ENCODE measurements at regions not wholly inside any gene's neighbourhood (a gene's known extent, or its start where the extent isn't known, plus 50 kb on each side); places are given as distances from the start of the nearest gene placed in this dataset.

DNA sequence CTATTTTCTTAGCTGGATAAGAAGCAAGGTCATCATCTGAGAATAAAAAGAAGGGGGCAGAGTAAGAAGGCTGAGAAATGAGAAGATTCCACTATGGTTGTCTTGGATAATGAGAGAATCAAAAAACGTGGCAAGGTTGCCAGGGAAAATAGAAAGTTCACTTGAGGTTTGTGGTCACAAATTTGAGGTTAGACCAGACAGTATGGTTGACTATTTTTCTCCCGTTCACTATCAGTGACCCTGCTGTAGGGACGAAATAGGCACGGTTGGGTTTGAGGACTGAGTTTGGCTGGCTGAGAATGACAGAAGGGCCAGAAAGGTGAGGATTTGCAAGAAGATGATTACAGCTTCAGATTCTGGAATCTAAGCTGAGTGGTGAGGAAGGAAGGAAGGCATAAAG is 266.0 kb upstream of the ZNF462 start:
- no peak for DNase-seq (ENCODE audit: low read depth)

DNA sequence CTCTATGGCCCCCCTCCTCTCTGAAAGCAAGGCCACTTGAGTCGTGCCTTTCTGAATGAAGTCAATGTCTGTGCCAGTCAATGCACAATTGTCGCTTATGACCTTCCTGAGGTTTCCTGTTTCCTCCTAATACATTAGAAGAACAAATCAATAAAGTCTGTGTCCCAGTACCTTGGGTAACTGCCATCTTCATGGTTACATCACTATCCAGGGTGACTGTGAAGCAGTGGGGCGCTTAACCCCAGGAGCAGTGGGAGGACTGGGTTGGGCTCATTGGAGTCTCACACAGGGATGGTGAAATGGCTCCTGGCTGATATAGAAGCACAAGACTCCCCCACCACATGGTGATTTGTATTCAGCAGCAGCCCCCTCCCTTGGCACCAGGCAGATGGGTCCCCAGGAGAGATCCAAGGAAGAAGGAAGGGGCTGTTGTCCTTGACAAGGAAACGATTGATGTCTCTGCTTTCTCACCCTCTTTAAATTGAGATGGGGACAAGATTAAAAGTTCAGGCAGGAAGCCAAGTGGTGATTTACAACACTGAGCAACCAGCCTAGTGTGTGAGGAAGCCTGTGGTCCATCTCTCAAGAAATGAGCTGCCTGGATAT is 261.9 kb upstream of the ZNF462 start:
- DNase-seq (ENCODE audit: low read depth), result no peak

DNA sequence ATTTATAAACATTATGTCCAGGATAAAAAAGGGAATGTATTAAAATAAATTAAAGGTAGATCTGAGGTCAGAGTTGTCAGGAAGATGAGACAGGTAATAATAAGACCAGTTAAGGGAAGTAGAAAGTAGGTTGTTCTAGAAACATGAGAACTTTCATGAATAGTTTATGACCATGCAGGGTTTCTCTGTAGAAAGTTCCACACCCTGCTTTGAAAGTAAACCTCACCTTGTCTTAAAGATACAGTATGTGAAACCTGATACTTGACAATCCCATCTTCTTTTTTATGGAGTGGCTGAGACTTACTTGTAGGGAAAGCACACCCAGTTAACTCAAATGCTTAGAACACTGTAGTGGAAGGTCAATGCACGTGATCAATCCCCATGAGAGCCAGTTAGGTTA is 260.6 kb upstream of the ZNF462 start:
- no peak for DNase-seq (ENCODE audit: low read depth)

DNA sequence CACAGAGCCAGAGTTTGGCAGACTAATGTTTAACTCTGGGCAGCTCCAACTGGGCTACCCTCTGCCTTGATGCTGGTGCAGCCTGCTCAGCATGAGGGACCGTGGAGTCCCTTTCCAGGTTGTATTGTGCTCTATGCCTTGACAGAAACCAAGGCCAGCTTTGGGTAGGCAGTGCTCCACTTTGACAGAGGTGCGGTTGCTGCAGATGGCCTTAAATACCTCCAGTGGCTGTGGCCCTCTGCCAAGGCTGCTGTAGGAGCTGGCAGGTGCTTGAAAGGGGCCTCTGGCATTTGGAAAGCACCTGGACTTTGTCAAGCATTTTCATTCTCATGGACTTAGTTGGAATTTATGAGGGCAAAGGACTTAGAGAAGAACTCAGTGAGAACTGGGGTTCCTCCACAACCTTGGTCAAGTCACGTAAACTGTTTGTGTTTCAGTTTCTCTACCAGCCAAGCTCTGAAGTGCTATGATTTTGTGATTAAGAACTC is 249.7 kb upstream of the ZNF462 start:
- DNase-seq (ENCODE audit: low read depth), result no peak

DNA sequence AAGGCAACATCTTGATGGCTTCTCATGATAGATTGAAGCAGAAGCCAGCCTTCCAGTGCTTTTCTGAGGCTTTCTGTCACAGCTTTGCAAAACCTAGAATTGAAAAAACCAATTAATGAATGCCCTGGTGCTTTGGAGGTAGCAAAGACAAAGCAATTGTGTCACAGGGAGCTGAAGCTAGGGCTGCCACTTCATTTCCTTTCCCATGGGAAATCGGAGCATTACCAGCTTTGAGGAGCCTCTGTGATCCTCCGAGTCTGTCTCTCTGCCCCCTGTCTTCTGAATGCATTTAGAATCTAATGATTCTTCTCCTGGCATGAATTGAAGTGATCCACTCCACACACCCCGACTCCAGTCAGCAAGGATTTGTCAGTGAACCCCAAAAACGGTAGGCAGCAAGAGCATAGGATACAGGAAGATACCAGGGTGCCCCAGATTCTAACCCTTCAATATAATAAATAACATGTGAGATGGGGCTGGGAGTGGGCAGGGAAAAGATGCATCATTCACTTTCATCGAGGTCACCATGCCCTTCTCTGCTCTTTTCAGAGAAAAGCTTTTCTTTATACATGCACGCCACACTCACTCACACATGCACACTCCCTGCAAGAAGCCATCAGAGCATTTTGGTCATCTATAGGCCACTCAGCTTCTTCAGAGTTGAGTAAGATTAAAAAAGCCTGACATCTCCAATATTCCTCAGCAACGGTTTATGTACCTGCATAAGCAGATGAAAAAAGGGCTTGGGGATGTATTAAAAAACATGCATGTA is 247.7 kb upstream of the ZNF462 start:
- DNase-seq (ENCODE audit: low read depth), result no peak

DNA sequence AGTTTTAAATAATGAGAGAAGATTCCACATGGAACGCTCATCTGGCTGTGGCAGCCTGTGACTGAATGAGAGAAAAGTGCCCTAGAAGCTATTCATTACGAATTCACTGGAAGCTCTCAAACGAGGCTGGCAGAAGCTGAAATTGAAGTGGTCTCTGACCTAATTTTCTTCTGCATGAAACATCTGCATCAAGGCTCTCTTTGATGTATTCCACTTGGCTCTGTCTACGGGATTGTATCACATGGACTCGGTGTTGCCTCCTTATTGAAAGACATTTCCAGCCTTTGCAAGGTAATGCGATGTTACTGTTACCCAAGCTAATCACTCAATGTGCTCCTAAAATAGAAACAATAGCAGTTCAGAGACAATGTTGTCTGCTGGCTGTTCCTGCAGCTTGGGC is 246.9 kb upstream of the ZNF462 start:
- no peak for DNase-seq (ENCODE audit: low read depth)

DNA sequence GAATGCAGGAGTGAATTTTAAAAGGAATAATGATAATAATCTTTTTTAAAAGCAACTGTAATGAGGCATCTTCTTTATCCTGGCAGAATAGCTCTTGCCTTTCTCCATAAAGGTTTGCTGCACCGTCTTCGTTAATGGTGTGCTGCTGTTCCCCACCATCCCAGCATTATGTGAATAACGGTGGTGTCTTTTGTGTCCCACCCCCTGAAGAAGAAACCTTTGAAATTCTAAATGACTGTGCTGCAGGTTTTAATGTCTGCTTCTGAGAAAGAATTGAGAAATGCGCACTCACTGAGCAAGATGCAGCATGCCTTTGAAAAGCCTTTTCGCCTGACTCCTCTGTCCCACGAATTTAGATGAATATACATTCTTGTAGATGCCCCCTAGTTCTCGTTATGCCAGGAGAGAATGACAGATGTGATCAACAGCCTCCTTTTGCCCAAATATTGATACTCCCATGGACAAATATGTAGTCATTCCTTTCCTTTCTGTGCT is 246.1 kb upstream of the ZNF462 start:
- DNase-seq (ENCODE audit: low read depth), result no peak

DNA sequence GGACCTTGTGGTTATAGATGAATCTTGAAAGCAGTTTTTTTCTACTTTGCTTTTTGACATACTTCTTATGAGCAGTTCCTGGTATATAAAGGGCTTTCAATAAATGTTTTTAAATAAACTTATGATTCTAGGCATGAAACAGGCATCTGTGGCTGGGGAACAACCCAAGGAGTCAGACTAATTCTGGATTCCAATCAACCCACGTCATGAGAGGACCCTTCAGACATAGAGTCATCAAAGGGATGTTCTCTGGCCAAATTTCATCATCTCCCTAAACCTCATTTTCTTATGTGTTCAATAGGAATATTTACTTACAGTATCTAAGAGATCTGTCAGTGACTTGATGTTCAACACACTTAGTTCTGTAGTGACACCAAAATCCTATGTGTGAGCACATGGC is 243.8 kb upstream of the ZNF462 start:
- DNase-seq (ENCODE audit: low read depth), result peak; percentile 60

DNA sequence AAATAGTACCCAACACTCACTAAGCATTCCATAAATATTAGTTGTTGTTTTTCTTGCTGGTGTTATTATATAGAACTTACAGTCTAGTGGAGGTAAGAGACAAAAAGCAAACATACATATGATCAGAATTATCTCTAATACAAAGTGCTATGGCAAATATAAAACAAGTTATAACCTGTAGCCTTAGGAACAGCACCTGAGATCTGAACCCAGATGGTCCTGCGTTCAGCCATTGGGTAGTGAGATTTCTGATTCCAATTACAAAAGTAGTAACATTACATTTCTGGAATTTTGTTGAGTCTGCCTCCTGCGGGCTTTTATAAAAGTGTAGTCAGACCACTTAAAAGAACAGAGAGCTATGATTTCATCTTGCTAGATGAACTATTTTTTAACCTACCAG is 242.9 kb upstream of the ZNF462 start:
- DNase-seq (ENCODE audit: low read depth), result no peak

DNA sequence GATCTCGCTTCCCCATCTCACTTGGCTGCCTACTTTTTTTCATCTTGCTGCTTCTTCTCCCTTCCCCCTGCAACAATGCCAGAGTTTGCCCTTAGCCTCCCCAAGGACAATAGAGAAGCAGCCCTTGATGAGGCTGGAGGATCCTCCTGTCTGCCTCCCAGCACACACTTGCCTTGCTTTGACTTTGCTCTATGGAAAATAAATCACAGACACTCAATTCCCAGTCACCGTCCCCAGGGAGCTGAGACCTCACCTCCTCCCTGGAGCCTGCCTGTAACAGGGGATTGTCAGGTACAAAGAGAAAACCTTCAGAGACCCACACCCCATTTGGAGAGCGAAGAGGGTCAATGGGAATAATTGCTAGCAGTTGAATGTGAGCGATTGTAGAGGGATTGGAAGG is 242.1 kb upstream of the ZNF462 start:
- no peak for DNase-seq (ENCODE audit: low read depth)

DNA sequence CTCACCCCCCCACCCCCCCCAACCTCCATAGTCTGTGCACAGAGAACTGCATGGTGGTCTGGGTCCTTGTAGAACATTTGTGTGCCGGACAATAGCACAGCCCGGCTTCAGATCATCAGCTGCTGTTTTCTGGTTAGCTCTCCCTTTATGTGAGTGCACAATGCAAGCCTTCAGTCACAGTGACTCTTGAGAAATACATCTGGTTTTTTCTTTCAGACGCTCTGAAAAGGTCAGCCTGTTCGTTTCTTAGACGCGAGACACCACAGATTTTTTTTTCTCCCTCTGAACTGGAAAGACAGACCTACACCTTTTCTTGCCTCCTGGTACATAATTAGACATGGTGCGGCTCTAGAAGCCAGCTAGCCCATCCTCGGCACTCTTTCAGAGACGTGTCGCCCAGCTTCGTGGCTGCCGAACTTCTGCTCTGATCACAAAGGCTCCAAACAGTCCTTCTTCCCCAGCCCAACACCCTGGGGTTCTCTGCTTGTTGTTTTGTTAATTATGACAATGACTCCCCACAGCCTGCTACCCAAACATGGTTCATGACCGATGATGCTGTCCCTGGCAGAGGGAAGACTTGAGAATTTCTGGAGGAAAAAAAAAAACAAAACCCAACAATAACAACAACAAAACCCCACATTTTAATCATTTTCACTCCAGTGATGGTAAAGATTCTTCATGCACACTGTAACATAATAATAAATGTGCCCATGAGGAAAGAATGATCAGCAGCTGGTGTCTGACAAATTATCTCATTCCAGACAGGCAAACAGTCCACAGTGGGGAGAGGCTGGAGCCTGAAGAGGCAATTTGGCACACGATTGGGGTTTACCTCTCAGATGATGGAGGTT is 241.4 kb upstream of the ZNF462 start:
- DNase-seq (ENCODE audit: low read depth), result peak; percentile 30

DNA sequence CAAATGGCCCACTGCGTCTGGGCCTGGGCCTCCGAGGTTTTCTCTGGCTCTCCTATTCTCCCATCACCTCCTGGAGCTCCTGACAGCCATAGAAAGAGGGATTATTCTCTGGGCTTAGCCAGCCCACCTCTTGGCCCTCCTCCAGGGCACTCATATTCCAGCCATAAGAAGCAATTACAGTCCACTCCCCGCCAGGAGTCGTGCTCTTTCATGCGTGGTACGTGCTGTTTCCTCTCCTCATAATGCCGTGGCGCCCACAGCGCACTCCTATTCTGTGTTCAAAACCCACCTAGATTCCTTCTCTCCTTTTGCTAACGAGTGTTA is 240.8 kb upstream of the ZNF462 start:
- DNase-seq (ENCODE audit: low read depth), result no peak

DNA sequence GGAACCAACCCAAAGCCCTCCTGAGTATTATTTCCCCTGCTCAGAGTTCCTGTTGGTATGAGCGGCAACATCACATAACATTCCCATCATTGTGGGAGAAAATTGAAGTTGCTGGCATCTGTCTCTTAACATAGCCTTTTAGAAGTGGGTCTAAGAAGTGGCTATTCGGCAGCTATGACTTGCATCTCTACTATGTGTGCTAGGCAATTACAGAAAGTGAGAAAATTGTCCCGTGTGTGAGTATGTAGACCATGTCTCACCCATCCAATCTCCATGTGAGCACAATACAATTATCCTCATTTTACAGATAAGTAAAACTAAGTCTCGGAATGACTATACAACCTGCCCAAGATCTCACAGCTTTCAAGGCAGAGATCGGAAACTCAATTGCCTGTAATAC is 239.4 kb upstream of the ZNF462 start:
- DNase-seq (ENCODE audit: low read depth), result no peak

DNA sequence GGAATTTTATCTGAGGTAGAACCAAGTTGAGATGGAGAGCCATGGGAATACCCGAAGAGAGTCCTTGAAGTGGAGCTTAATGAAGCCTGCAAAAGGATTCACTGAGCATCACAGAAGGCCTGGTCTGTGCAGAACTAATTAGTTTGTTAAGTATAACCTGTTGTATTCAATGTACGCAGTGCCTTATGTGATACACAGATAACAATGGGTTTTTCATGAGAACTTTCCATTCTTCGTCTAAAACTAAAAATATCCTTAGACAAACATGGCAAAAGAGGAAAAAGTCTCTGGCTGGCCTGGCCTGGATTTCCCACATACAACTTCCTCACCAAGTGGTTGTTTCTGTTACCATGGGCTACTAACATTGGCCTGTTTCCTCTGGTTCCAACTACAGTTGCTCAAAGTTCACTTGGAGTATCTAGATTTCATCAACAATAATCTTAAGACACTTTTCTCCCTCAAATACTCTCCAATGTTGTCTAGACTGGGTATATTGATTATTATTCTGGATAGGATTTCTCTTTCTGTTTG is 237.6 kb upstream of the ZNF462 start:
- no peak for DNase-seq (ENCODE audit: low read depth)

DNA sequence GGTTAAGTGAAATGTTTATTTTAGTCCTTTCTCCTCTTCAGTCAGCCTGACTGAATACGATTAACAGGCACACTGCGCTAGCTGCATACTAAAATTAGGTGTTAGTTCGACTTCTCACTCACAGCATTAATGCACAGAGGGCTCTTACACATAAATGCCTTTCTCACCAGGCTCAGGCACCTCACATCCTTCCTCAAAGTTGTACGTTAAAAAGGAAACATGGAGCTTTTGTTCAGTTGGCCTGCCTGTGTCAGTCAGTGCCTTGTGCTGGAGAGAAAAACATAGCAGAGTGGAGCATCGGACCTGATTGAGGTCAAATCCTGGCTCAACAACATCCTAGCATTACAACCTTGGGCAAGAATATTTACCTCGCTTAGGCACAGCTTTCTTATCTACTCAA is 236.0 kb upstream of the ZNF462 start:
- no peak for DNase-seq (ENCODE audit: low read depth)

DNA sequence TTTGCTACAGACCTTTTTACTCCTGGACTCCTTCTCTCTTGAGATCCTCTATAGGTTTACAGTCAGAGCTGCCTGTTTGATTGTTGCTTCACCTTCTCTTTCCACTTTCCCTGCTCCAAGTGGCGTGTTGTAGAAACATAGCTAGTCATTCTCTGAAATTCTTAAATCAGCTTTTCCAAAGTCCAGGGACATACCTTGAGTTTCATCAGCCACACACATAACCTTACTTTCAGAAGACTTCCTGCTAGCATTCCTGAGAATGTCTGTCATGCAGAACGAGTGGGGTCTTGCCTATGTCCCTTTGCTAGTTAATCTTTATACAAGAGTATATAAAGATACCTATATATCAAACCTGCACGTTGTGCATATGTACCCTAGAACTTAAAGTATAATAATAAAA is 230.3 kb upstream of the ZNF462 start:
- DNase-seq (ENCODE audit: low read depth), result no peak

DNA sequence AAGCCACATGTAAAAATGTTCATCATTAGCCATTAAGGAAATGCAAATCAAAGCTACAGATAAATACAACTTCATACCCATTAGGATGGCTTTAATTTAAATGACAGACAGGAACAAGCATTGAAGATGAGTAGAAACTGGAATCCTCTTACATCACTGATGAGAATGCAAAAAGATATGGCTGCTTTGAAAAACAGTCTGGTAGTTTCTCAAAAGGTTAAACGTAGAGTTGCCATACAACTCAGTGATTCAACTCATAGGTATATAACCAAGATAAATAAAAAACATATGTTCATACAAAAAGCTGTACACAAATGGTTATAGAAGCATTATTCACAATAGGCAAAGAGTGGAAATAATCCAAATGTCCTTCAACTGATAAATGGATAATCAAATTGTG is 228.8 kb upstream of the ZNF462 start:
- DNase-seq (ENCODE audit: low read depth), result no peak

DNA sequence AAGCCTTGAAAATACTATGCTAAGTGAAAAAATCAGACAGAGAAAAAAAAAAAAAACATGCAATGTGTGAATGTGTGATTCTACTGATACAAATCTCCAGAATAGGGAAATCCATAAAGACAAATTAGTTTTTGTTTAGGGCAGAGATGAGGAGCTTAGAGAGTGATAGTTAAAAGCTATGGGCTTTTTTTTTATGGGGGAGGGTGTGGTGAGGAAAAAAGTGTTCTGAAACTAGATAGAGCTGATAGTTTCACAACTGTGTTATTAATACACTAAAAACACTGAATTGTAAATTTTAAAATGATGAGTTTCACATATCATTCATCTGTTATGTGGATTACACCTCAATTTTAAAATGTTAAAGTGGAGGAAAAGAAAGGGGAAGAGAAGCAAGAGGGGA is 228.3 kb upstream of the ZNF462 start:
- no peak for DNase-seq (ENCODE audit: low read depth)

DNA sequence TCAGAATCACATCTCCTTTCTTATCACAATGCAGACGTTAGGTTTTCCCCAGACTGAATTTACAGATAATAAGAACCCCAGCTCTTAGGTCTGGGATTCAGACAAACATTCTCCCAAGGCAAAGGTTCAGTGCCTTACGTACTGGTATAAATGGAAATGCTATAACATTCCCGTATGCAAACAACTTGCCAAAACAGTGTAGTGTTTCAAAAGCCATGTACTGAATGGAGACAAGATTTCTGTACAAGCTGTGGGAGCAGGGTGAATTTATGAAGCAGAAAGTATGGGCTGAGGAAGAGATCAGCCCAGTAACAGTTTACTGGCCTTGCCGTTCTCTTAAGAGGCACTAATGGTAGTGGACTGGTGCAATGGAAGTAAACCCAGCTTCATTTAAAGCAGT is 225.5 kb upstream of the ZNF462 start:
- DNase-seq (ENCODE audit: low read depth), result no peak

DNA sequence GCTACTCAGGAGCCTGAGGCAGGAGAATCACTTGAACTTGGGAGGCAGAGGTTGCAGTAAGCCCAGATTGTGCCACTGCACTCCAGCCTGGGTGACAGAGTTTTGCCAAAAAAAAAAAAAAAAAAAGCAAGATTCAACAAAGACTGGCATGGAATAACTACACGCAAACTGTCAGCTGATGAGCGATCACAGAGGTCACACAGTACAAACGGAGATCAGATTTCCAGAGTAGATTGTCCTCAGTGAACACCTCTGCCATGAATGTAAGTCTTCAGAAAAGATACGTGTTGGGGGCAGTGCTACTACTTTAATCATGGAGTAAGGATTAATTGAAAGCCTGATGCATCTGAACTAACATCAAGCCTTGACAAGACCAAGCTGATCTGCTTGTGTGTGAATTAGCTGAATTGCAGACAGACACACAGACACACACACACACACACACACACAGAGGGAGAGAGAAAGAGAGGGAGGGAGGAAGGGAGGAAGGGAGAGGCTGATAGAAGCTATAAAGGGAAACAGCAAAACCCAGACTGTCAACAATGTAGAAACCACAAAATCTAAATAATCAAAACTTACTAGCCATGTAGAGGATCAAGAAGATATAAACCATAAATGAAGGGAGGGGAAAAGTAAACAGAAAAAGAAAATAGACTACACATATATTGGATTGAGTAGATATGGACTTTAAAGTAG is 222.9 kb upstream of the ZNF462 start:
- DNase-seq (ENCODE audit: low read depth), result no peak

DNA sequence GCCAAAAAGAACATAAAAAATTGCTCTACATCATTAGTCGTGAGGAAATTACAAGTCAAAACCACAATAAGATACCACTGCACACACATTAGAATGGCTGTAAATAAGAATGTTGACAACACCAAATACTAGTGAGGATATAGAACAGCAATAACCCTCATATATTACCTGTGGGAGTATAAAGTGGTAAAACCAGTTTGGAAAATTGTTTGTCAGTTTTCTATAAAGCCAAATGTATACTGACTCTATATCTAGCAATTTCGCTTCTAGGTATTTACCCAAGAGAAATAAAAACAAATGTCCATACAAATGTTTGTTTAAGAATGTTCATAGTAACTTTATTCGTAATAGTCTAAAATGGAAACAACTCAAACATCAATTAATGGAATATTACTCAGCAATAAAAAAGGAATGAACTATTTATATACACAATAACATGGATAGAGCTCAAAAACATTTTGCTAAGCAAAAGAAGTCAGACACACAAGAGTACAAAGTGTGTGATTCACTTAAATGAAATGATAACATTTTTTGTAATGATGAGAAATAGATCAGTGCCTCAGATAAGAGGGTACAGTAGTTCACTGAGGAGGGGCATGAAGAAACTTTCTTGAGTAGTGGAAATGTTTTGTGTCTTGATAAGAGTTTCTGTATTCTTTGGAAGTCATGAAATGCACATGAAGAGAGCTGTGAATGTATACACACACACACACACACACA is 219.6 kb upstream of the ZNF462 start:
- no peak for DNase-seq (ENCODE audit: low read depth)

Data from LHCN-M2 (cell line).